MG63 (cell line): ENCODE measurements at regions not wholly inside any gene's neighbourhood (a gene's known extent, or its start where the extent isn't known, plus 50 kb on each side); places are given as distances from the start of the nearest gene placed in this dataset.
"Not testable (repeated sequence)": the region's sequence is repeated elsewhere in the genome, so short reads cannot be mapped to it uniquely, and the experiment has no call there.

ENCODE experiments used
- DNase-seq: peaks from one replicate; pipeline ENCODE4 v3.0.0-alpha.2; 2020
- H3K27me3 ChIP-seq: fragments of 250-450 bp; sonication (Bioruptor Pico); 2 replicates; pipeline ENCODE4 v1.5.1; 2020; ENCODE audit warnings: mild to moderate bottlenecking, moderate library complexity
- H3K36me3 ChIP-seq: fragments of 250-450 bp; sonication (Bioruptor Pico); 2 replicates; pipeline ENCODE4 v1.5.1; 2020; ENCODE audit warnings: mild to moderate bottlenecking, moderate library complexity
- H3K4me3 ChIP-seq: fragments of 250-450 bp; sonication (Bioruptor Pico); 2 replicates; pipeline ENCODE4 v1.5.1; 2020; ENCODE audit warnings: mild to moderate bottlenecking, moderate library complexity
- H3K9me3 ChIP-seq: fragments of 250-450 bp; sonication (Bioruptor Pico); 2 replicates; pipeline ENCODE4 v1.5.1; 2020; ENCODE audit warnings: mild to moderate bottlenecking, moderate library complexity

DNA sequence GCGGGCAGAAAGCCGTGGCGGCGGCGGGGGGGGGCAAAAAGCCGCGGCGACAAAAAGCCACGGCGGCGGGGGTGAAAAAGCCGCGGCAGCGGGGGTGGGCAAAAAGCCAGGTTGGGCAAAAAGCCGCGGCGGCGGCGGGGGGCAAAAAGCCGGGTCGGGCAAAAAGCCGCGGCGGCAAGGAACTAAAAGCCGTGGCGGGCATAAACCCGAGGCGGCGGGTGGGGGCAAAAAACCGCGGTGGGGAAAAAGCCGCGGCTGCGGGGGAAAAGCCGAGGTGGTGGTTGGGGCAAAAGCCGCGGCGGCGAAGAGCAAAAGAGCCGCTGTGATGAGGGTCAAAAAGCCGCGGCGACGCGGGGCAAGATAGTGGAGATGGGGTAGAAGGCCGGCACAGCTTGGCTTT is 1834.2 kb downstream of the FOXD4L5 start:
- not testable (repeated sequence) for H3K4me3 ChIP-seq, H3K27me3 ChIP-seq, H3K36me3 ChIP-seq, H3K9me3 ChIP-seq
- peak; percentile 0 for DNase-seq

DNA sequence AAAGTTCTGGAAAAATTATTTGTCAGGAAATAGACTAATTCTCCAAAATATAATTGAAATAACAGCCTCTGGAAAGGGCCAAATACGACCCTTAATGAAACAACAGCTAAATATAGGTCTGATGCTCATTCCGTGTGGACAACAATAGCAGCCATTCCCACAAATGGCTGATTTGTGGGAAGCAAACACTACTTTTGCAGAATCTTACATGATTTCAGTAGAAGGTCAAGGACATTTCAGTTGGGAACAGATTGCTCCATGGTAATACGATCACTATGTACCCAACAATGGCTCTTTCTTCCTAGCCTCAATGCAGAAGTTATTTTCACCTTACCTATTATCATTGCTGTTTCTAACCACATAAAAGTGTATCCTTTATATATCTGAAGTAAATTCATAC is 1859.9 kb downstream of the FOXD4L5 start:
- H3K9me3 ChIP-seq, H3K27me3 ChIP-seq, H3K4me3 ChIP-seq, DNase-seq, H3K36me3 ChIP-seq: not testable (repeated sequence)

DNA sequence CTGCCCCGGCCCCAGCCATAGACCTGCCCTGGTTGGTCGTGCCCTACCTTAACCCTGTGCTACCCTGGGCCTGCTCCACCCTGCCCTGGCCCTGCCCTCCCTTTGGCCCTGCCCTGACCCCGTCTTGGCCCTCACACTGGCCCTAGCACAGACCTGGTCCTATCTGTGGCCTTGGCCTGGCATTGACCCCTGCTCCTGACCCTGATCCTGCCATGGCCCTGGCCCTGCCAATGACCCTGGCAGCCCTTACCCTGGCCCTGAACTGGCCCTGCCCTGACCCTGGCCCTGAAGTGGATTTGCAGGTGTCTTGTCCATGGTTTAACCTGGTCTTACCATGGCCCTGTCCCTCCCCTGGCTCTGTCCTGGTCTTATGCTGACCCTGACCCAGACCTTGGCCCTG is 1894.1 kb downstream of the FOXD4L5 start:
- not testable (repeated sequence) for DNase-seq

DNA sequence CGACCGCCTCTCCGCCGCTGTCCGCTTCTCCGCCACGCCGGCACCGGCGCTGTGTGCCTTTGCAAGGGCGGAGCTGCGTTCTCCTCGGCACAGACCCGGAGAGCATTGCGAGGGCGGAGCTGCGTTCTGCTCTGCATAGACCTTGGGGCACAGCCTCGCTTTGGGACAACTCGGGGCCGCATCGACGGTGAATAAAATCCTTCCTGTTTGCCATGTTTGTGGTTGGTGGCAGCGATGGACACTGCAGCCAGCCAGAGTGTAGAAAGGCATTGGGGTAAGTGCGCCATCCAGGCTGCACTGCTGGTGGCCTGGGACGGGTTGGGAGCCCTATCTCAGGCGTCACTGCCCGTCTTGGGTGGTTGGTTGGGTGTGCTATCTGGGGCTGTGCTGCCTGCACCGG is 1899.5 kb downstream of the FOXD4L5 start:
- H3K27me3 ChIP-seq, H3K9me3 ChIP-seq, DNase-seq, H3K36me3 ChIP-seq, H3K4me3 ChIP-seq: not testable (repeated sequence)

More for the DNA sequence above, 1894.1 kb downstream of the FOXD4L5 start:
- not testable (repeated sequence) for H3K9me3 ChIP-seq, H3K27me3 ChIP-seq, H3K4me3 ChIP-seq, H3K36me3 ChIP-seq

DNA sequence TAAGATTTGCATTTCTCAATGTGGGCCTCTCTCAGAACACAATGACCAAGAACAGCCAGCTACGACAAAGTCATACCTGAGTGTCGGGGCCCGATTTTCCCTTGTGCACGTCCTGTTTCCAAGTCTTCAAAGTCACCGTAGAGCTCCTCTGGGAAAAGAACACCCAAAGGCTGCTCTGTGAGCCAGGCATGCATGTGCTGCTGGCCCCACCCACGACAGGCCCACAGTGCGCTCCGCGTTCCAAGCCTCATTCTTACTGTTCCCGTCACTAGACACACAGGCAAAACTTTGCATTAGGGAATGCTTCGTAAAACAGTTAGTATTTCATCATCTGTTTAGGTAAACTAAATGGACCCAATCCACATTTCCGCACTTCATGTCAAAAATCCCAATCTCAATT is 1905.1 kb downstream of the FOXD4L5 start:
- H3K9me3 ChIP-seq, H3K27me3 ChIP-seq, H3K36me3 ChIP-seq, DNase-seq, H3K4me3 ChIP-seq: not testable (repeated sequence)

DNA sequence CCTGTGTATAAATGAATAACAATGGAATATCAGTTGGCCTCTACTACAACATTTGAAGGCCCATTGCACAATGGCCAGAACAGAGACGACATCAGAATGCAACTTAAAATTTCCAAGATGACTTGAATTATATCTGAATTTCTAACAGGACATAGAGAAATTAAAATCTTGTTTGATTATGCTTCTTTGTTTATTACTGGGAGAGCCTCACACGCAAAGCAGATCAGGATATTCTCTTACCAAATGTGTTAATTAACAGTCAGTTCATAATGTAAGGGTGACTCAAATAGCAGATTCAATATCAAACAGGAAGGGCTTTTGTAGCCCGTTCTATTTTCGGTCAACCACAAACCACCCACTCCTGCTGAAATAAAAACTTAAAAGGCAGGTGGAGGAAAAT is 1930.8 kb downstream of the FOXD4L5 start:
- not testable (repeated sequence) for H3K27me3 ChIP-seq, H3K36me3 ChIP-seq, H3K4me3 ChIP-seq, DNase-seq, H3K9me3 ChIP-seq

DNA sequence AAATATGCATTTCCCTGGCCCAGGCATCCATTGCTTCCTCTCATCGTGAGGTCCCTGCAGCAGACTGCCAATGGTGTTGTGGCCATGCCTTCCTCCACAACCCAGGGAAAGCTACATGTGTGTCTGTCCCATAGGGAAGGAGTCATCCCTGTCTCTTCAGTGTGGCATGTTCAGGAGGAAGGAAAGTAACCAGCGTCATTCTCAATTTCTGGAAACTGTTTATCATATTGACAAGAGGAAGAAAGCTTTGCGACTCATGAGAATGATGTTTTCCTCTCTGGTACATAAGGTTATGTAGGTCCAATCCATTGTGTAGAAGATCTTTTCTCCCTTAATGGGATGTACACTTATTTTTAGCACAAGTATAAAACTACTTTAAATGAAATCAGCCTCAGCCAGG is 1937.7 kb downstream of the FOXD4L5 start:
- not testable (repeated sequence) for H3K27me3 ChIP-seq, H3K9me3 ChIP-seq, DNase-seq, H3K36me3 ChIP-seq, H3K4me3 ChIP-seq

DNA sequence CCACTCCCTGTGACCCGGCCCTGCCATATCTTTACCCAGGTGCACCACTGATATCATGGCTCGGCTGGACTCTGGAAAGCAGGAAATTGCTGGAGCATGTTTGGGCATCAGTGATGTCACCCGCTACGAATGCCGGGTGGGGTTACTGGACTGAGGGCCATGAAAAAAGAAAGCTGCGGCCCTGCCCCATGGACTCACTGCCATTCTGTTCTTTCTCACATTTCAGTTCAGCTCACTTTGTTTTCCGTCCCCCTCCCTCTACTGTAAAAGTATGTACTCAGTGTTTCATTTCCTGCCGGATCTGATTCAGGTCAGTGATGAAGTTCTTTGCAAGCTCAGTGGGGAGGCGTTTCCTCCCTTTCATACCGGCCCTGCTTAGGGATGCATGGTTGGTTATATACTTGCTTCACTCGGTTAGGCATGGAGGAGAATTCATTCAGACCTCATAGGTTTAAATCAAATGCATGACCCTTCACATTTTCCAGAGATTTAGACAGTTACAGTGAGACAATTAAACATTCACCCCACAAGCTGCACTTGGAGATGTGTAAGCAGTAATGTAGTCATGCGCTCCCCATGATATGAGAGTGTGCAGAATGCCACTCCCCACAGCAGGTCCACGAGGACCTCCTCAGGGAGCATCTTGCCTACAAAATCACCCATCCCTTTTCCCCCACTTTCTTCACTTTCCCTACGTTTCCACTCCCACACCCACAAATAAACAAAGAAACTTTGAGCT is 1938.5 kb downstream of the FOXD4L5 start:
- peak; percentile 4 for DNase-seq
- H3K4me3 ChIP-seq, H3K36me3 ChIP-seq, H3K27me3 ChIP-seq, H3K9me3 ChIP-seq: not testable (repeated sequence)

DNA sequence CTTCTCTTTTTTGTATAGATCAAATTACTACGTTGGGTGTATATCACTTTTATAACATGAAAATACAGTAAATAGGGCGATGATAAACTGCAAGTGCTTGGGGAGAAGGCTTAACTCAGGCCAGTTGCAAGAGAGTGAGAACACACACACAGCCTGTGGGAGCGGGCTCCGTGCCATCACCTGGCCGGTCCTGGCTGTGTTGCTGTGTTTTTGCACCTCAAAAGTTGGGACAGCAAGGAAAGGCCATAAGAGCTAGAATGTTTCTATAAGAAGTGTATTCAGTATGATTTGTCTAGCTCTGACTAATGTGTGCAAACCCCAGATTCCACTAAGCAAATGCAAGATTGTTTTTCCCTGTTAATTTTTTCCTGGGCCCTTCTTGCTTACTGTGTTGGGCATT is 1940.6 kb downstream of the FOXD4L5 start:
- H3K4me3 ChIP-seq, H3K27me3 ChIP-seq, DNase-seq, H3K36me3 ChIP-seq, H3K9me3 ChIP-seq: not testable (repeated sequence)

DNA sequence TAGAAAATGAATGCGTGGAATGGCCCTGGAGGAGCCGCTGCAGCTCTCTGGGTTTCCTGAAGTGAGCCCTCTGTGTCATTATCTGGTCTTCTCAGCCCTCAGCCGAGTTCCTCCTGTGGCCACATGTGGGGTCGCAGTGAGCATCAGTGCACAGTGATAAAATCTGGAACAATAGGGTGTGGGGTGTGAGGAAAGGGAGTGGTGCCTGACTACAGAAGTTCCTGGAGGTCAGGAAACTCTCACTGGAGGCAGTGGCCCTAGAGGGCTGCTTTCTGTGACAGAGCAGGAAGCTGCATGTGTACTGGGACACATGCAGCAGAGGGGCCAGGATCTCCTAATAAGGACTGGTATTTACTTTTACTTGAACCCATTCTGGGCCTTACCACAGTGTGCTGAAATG is 1942.5 kb downstream of the FOXD4L5 start:
- H3K27me3 ChIP-seq, H3K36me3 ChIP-seq, H3K9me3 ChIP-seq, H3K4me3 ChIP-seq: not testable (repeated sequence)
- DNase-seq = peak; percentile 3

DNA sequence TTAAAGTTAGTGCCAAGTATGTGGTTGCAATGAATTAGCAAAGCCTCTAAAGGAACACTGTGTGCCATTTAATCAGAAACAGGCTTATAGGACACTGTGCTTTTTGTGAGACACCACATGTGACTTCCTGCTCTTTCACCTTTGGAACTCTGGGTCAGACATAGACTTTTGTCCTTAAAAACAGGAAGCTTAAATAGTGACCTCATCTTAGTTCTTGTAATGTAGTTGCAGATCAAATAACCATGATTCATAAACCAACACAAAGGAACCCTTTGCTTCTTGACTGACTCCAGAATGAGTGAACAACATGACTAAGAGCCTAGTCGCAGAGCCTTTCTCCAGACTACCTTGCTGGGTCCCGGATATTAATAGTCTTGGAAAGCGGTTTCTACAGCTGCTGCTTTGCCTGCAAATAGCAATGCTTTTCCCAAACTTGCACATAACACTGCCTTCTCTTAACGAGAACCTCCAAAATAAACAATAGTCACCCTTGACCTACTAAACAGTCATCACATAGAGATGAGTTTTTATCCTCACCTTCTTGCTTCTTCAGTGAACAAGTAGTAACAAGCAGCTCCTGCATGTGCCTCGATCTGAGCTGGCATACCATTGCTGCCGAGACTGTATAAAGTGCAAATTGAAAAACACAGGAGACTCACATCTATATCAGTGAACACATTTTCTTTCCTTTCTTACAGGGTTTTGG is 1947.0 kb downstream of the FOXD4L5 start:
- not testable (repeated sequence) for H3K36me3 ChIP-seq, H3K27me3 ChIP-seq, H3K9me3 ChIP-seq, H3K4me3 ChIP-seq
- DNase-seq = peak; percentile 35

DNA sequence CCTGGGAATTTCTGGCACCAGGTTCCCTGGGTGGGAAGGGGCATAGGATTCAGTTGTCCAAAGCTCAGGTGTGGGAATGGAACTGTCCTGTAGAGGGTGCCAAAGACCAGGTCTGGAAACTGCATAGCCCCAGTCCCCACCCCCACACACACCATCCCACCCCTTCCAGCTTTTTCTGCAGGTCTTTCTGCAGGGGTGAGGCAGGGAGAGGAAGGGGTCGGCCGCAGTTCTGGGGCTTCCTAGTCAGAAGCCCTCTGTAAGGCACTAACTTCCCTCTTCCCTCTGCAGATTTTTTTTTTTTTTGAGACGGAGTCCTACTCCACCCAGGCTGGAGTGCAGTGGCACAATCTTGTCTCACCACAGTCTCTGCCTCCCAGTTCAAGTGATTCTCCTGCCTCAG is 1949.7 kb downstream of the FOXD4L5 start:
- H3K9me3 ChIP-seq = not testable (repeated sequence)

DNA sequence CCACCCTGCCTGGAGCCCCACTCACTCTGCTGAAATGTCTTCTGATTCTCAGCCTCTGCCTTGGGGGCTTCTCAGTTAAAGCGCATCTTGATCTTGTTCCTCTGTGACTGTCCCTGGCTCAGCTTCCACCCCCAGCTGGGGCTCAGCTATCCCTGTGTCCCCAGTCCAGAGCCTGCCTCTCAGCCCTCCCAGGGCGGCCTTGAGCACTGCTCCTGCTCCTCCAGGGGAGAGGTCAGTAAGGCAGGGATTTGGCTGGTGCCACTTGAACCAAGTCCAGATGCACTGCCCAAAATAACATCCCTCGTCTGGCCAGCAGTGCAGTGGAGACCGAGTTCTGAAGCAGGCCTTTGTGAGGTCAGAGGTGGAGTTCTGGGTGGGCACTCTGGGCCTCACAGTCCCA is 1950.8 kb downstream of the FOXD4L5 start:
- not testable (repeated sequence) for DNase-seq, H3K4me3 ChIP-seq, H3K27me3 ChIP-seq, H3K36me3 ChIP-seq, H3K9me3 ChIP-seq

More for the DNA sequence above, 1949.7 kb downstream of the FOXD4L5 start:
- not testable (repeated sequence) for H3K36me3 ChIP-seq, H3K4me3 ChIP-seq, H3K27me3 ChIP-seq, DNase-seq

DNA sequence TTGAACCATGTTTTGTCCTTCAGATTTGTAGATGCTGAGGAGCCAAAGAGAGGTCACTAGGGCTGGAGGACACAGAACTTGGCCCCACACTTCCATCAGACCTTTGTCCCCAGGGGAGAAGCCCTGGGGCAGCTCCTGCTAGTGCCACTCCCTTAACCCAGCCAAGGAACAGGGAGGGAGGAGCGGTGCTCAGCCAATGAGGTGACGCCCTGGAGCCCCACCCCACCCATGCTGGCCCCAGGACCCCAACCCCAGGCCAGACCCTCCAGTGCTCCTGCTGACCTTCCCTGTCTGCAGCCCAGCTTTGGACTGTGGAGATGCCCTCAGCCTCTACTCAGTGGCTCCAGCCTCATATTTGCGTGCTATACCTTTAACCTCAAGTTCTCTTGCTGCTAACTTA is 1951.9 kb downstream of the FOXD4L5 start:
- not testable (repeated sequence) for H3K9me3 ChIP-seq, H3K36me3 ChIP-seq, H3K27me3 ChIP-seq, H3K4me3 ChIP-seq, DNase-seq

DNA sequence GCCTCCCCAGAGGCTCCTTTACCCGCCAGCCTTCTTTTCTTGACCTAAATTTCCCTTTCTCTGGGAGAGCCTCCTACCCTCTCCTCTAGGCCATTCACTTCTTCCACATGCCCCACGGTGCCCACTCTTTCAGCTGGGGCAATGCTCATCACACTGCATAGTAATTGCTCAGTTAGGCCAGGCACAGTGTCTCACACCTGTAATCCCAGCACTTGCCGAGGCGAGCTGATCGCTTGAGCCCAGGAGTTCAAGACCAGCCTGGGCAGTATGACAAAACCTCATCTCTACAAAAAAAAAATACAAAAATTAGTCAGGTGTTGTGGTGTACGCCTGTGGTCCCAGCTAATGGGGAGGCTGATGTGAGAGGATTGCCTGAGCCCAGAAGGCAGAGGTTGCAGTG is 1956.7 kb downstream of the FOXD4L5 start:
- not testable (repeated sequence) for H3K4me3 ChIP-seq, H3K36me3 ChIP-seq, H3K27me3 ChIP-seq, H3K9me3 ChIP-seq, DNase-seq

DNA sequence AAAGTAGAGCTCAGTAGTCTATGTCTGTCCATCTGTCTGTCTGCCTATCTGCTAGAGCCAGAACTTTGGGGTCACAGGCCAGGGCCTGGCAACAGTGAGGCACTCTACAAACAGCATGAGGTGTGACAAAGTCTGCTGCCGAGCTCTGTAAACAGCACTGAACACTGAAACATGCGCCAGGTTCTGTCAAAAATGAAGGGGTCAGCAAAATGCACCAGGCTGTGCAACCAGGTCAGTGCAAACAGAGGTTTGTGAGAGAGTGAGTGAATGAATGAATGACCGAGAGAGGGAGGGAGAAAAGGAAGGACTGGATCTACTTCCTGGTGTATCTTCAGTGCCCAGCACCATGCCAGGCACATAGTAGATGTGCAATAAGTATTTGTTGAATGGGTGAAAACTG is 1957.8 kb downstream of the FOXD4L5 start:
- not testable (repeated sequence) for H3K9me3 ChIP-seq, H3K27me3 ChIP-seq, H3K36me3 ChIP-seq, DNase-seq, H3K4me3 ChIP-seq

DNA sequence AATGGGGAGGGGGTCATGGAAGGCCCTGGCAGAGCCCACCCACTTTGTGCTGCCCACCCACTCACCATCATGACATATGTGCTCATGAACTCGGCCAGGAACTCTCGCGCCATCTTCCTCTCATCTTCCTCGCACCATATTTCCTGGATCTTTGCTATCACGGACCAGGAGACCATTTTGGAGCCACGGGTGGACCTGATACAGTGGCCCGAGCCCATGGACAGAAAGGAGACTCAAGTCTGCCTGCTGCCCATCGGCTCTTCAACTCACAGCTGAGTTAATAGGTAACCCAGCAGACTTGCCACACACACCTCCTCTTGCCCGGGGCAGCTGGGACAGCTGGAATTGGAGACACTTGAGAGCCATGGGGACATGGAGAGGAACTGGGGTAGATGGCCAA is 1958.3 kb downstream of the FOXD4L5 start:
- not testable (repeated sequence) for DNase-seq, H3K27me3 ChIP-seq, H3K9me3 ChIP-seq, H3K4me3 ChIP-seq, H3K36me3 ChIP-seq

DNA sequence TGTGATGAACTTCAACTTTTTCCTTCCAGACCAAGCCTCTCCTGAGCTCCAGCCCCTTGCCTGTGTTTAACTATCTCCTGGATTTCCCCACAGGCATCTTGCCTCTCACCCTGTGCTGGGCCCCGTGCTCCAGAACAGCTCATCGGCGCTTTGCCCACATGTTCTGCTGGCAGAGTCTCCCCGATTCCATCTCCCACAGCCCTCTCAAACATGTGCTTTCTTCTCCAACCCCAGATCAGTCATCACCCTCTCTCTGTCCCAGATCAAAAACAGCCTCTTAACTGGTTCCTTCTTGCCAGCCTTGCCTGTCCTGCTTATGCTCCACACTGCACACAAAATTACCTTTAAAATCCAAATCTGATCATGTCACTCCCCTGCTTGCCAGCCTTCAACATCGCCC is 1959.3 kb downstream of the FOXD4L5 start:
- not testable (repeated sequence) for H3K27me3 ChIP-seq, H3K36me3 ChIP-seq, H3K4me3 ChIP-seq, H3K9me3 ChIP-seq
- DNase-seq = peak; percentile 2
